ENCODE measurements at regions not wholly inside any gene's neighbourhood (a gene's known extent, or its start where the extent isn't known, plus 50 kb on each side); places are given as distances from the start of the nearest gene placed in this dataset.

GRCh38 chr5:117954331-117954730 lies 1034.0 kb downstream of the DTWD2 start:
- no peak overlapping the region for H3K4me3 ChIP-seq (ENCODE audit: low read length)
- H3K9me3 ChIP-seq (replicated peaks; ENCODE audit: insufficient read depth, low read length) = no peaks in the 10 kb centered on the region
- TF ChIP-seq EZH2 (optimal IDR thresholded peaks at IDR 0.05; ENCODE audit: low read depth, low read length) (no peak), CTCF (IDR thresholded peaks at IDR 0.05; ENCODE audit: low read length) (no peak)
- no peaks in the 10 kb centered on the region for H3K79me2 ChIP-seq (ENCODE audit: low read length)
- H3K9ac ChIP-seq (ENCODE audit: low read length) = no peak overlapping the region
- H3K36me3 ChIP-seq (replicated peaks; ENCODE audit: insufficient read depth, low read length) = no peaks in the 10 kb centered on the region
- no peaks in the 10 kb centered on the region for H3K27me3 ChIP-seq (replicated peaks; ENCODE audit: insufficient read depth, low read length)
- no peaks in the 10 kb centered on the region for H3K4me1 ChIP-seq (ENCODE audit: low read length)
- no peak overlapping the region for H3K4me2 ChIP-seq (ENCODE audit: low read depth, low read length)
- H3K9me2 ChIP-seq (replicated peaks; ENCODE audit: insufficient read depth, low read length) = no peaks in the 10 kb centered on the region
- H4K20me1 ChIP-seq (ENCODE audit: insufficient read depth, low read length) = no peaks in the 10 kb centered on the region
- H3K27ac ChIP-seq (ENCODE audit: low read length) = no peak overlapping the region
- no peak for DNase-seq
- H2AFZ ChIP-seq (ENCODE audit: low read length) = no peak overlapping the region
- no peaks in the 10 kb centered on the region for H3F3A ChIP-seq (ENCODE audit: insufficient read depth, low read length)

- H3K9me3 ChIP-seq (replicated peaks; ENCODE audit: insufficient read depth, low read length) = no peaks in the 10 kb centered on the region
- H3K9ac ChIP-seq (ENCODE audit: low read length) = no peak overlapping the region
- no peak for DNase-seq
- H3K79me2 ChIP-seq (ENCODE audit: low read length) = no peaks in the 10 kb centered on the region
- no peak overlapping the region for H3K27ac ChIP-seq (ENCODE audit: low read length)
- H3K27me3 ChIP-seq (replicated peaks; ENCODE audit: insufficient read depth, low read length) = no peaks in the 10 kb centered on the region
- no peaks in the 10 kb centered on the region for H3K4me1 ChIP-seq (ENCODE audit: low read length)
- no peak overlapping the region for H3K4me3 ChIP-seq (ENCODE audit: low read length)
- TF ChIP-seq EZH2 (optimal IDR thresholded peaks at IDR 0.05; ENCODE audit: low read depth, low read length) (no peak), CTCF (IDR thresholded peaks at IDR 0.05; ENCODE audit: low read length) (no peak), EZH2phosphoT487 (IDR thresholded peaks at IDR 0.05; ENCODE audit: low read length) (no peak)
- H3K36me3 ChIP-seq (replicated peaks; ENCODE audit: insufficient read depth, low read length) = no peaks in the 10 kb centered on the region
- no peaks in the 10 kb centered on the region for H3K9me2 ChIP-seq (replicated peaks; ENCODE audit: insufficient read depth, low read length)
- H3K4me2 ChIP-seq (ENCODE audit: low read depth, low read length) = no peak overlapping the region
- no peak overlapping the region for H2AFZ ChIP-seq (ENCODE audit: low read length)
- H3F3A ChIP-seq (ENCODE audit: insufficient read depth, low read length) = no peaks in the 10 kb centered on the region
- H4K20me1 ChIP-seq (ENCODE audit: insufficient read depth, low read length) = no peaks in the 10 kb centered on the region
Observed at GRCh38 chr5:117953272-117953671, 1035.1 kb downstream of the DTWD2 start.

DNA sequence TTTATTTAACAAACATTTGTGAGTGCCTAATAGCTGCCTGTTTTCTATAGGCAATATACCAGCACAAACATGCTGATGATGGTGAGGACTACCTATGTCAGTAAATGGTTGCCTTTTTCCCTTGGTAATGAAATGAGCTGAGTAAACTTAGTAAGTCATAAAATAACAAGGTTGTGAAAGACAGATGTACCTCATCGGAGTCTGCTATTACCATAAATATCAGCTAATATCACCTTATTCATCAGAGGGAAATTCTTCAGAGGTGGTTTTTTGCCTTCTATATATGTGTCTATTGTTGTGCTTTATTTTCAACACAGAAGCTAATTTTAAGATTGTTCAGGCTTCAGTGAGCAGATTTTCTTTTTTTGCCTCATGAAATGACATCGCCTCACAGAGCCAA lies 1040.5 kb downstream of the DTWD2 start:
- Histone ChIP-seq H3K4me3 (ENCODE audit: low read length) (no peak overlapping the region), H3K27me3 (replicated peaks; ENCODE audit: insufficient read depth, low read length) (no peaks in the 10 kb centered on the region), H3K4me2 (ENCODE audit: low read depth, low read length) (no peak overlapping the region), H3K4me1 (ENCODE audit: low read length) (no peaks in the 10 kb centered on the region), H3K9me2 (replicated peaks; ENCODE audit: insufficient read depth, low read length) (no peaks in the 10 kb centered on the region), H3F3A (ENCODE audit: insufficient read depth, low read length) (no peaks in the 10 kb centered on the region), H3K9me3 (replicated peaks; ENCODE audit: insufficient read depth, low read length) (no peaks in the 10 kb centered on the region), H3K27ac (ENCODE audit: low read length) (no peak overlapping the region), H3K79me2 (ENCODE audit: low read length) (no peaks in the 10 kb centered on the region), H4K20me1 (ENCODE audit: insufficient read depth, low read length) (no peaks in the 10 kb centered on the region), H3K9ac (ENCODE audit: low read length) (no peak overlapping the region), H3K36me3 (replicated peaks; ENCODE audit: insufficient read depth, low read length) (no peaks in the 10 kb centered on the region), H2AFZ (ENCODE audit: low read length) (no peak overlapping the region)
- DNase-seq = no peak
- no peak for TF ChIP-seq EZH2 (optimal IDR thresholded peaks at IDR 0.05; ENCODE audit: low read depth, low read length)

DNA sequence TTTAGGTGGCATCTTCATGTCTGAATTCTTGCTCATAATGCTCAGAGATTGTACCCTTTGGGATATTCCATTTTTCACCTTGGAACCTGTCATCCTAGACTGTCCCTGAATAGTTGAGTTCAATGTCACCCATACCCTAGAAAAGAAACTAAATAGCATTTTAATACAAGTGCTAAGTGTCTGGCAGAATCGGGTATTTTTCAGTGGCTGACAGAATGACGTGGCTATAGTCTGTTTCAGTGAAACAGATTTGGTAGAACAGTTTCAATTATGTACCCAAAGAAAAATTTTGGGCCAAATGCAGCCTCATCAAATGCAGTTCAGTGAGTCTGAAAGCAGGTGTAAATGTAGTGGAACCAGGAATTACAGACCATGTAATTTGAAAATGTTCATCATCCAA lies 1041.2 kb downstream of the DTWD2 start:
- Histone ChIP-seq H3K36me3 (replicated peaks; ENCODE audit: insufficient read depth, low read length) (no peaks in the 10 kb centered on the region), H3K4me3 (ENCODE audit: low read length) (no peak overlapping the region), H4K20me1 (ENCODE audit: insufficient read depth, low read length) (no peaks in the 10 kb centered on the region), H3K9me2 (replicated peaks; ENCODE audit: insufficient read depth, low read length) (no peaks in the 10 kb centered on the region), H3K27ac (ENCODE audit: low read length) (no peak overlapping the region), H3F3A (ENCODE audit: insufficient read depth, low read length) (no peaks in the 10 kb centered on the region), H3K9me3 (replicated peaks; ENCODE audit: insufficient read depth, low read length) (no peaks in the 10 kb centered on the region), H2AFZ (ENCODE audit: low read length) (no peak overlapping the region), H3K79me2 (ENCODE audit: low read length) (no peaks in the 10 kb centered on the region), H3K4me1 (ENCODE audit: low read length) (no peaks in the 10 kb centered on the region), H3K9ac (ENCODE audit: low read length) (no peak overlapping the region), H3K27me3 (replicated peaks; ENCODE audit: insufficient read depth, low read length) (no peaks in the 10 kb centered on the region), H3K4me2 (ENCODE audit: low read depth, low read length) (no peak overlapping the region)
- TF ChIP-seq EZH2 (optimal IDR thresholded peaks at IDR 0.05; ENCODE audit: low read depth, low read length) = no peak
- no peak for TF ChIP-seq EZH2phosphoT487 (IDR thresholded peaks at IDR 0.05; ENCODE audit: low read length)
- no peak for TF ChIP-seq CTCF (IDR thresholded peaks at IDR 0.05; ENCODE audit: low read length)
- DNase-seq = no peak
